ENCODE measurements at regions not wholly inside any gene's neighbourhood (a gene's known extent, or its start where the extent isn't known, plus 50 kb on each side); places are given as distances from the start of the nearest gene placed in this dataset.
"Not testable (repeated sequence)": the region's sequence is repeated elsewhere in the genome, so short reads cannot be mapped to it uniquely, and the experiment has no call there.

DNA sequence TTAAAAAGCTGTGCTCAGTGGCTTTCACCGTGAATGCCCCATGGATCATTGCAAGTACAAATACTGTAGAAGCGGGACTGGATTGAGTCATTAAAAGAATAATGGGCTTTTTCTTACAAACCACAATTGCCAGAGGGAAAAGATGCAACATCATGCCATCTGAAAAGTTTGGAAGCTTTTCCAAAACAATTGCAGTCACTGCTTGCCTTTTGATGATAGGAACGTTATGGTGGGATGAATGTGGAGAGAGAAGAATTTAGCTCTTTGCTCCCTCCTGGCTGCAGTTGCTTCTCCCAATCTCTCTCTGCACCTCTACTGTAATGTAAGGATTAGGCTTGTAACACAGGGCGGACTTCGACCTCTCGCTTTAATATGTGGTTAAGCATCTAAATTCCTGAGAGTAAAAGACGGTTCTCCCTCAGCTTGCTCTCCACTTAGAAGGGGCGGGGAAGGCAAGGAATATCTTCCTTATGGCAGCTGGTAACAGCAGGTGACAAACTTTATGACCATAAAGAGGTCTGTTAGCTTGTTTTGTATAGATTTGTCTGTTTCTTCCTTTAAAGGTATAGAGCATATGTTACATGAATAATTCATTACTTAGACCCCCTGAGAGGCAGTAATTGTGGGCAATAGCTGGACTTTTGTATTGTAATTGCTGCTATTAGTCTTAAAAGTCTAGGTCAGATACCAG lies 376.1 kb downstream of the UTRN start:
- no peak overlapping the region for H3K27ac ChIP-seq (ENCODE audit: low read depth, low read length, severe bottlenecking)
- H3K4me1 ChIP-seq (ENCODE audit: control insufficient read depth, insufficient read depth, low read length, poor library complexity, severe bottlenecking), result peaks cover 32% of the 10 kb centered on the region
- no peak overlapping the region for H3K4me3 ChIP-seq (ENCODE audit: extremely low read depth, insufficient read depth, low read length, poor library complexity, severe bottlenecking)
- 25 to 66% methylated on average over 5 to 7 of the region's 8 CpGs for WGBS, 2 experiments (ENCODE audit: insufficient coverage in 2 of 2)
- H3K36me3 ChIP-seq (ENCODE audit: control insufficient read depth, insufficient read depth, low read length), result no peaks in the 10 kb centered on the region
- H3K9me3 ChIP-seq (ENCODE audit: control insufficient read depth, low read length), result no peaks in the 10 kb centered on the region

DNA sequence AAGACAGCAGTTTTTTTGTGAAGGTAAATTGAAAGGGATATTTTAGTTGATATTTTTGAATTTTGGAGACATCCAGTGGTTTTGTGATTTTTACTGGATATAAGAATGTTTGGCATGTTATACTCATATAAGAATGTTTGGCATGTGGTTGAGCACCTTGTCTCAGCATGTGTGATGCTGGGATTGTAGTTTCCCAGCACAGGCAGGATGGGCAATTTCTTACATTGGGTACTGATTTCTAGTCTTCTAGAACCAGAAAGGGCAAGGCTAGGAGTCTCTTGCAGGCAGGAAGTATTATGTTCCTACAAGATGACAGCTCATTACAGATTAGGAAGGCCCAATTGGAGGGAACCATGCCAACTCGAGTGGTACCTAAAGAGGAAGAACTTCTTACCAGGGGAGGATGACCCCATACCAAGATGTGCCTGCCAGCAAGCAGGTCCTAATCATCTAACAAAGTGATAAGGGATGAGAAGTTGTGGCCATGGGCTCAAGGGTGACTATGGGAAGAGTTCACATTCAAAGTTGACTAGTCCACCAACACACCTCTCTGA lies 377.8 kb downstream of the UTRN start:
- 57 to 100% methylated on average over 1 of the region's 1 CpG for WGBS, 2 experiments (ENCODE audit: insufficient coverage in 2 of 2)
- Histone ChIP-seq H3K4me1 (ENCODE audit: control insufficient read depth, insufficient read depth, low read length, poor library complexity, severe bottlenecking) (peaks cover 24% of the 10 kb centered on the region), H3K4me3 (ENCODE audit: extremely low read depth, insufficient read depth, low read length, poor library complexity, severe bottlenecking) (no peak overlapping the region), H3K27ac (ENCODE audit: low read depth, low read length, severe bottlenecking) (no peak overlapping the region), H3K36me3 (ENCODE audit: control insufficient read depth, insufficient read depth, low read length) (no peaks in the 10 kb centered on the region), H3K9me3 (ENCODE audit: control insufficient read depth, low read length) (no peaks in the 10 kb centered on the region)

DNA sequence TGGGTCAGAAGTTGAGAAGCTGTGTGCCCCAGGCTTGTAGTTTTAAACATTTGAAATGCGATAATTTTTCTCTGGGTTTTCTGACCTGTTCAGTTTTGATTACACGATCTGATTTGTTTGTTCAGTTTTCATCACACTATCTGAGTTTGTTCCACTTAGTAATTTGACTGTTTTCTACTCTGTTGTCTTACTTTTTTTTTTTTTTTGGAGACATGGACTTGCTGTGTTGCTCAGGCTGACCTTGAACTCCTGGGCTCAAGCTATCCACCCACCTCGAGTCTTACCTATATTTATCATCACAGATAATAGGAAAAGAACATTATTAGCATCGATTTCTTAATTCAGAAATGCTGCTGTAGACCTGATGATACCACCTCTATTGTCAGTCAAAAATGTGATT lies 379.1 kb downstream of the UTRN start:
- Histone ChIP-seq H3K4me3 (ENCODE audit: extremely low read depth, insufficient read depth, low read length, poor library complexity, severe bottlenecking) (no peak overlapping the region), H3K9me3 (ENCODE audit: control insufficient read depth, low read length) (no peaks in the 10 kb centered on the region), H3K36me3 (ENCODE audit: control insufficient read depth, insufficient read depth, low read length) (no peaks in the 10 kb centered on the region), H3K27ac (ENCODE audit: low read depth, low read length, severe bottlenecking) (no peak overlapping the region), H3K4me1 (ENCODE audit: control insufficient read depth, insufficient read depth, low read length, poor library complexity, severe bottlenecking) (peaks cover 18% of the 10 kb centered on the region)
- WGBS, 2 experiments (ENCODE audit: insufficient coverage in 2 of 2), result 94 to 100% methylated on average over 1 to 3 of the region's 4 CpGs

DNA sequence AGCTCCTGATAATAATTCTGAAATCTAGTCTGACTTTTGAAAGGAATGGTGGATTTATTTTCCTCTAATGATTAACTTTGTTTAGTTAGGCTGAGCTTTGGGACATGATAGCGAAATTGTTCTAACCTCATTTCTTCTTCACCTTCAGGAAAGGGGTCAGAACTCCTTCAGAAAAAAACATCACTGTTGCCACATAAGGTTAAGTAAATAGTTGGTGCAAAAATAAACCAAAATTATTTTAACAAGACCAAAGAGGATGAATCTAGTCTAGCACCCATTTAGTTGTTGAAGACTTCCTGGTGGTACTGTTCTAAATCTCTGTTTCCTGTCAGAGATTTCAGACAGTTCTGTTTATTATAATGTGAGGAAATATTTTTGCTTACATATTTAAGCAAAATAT lies 379.8 kb downstream of the UTRN start:
- no CpG with 5 or more reads among the region's 1 CpG for WGBS, 2 experiments (ENCODE audit: insufficient coverage in 2 of 2)
- H3K4me1 ChIP-seq (ENCODE audit: control insufficient read depth, insufficient read depth, low read length, poor library complexity, severe bottlenecking), result peaks cover 12% of the 10 kb centered on the region

GRCh38 chr6:144665932-144666450 lies 380.9 kb downstream of the UTRN start:
- H3K4me3 ChIP-seq (ENCODE audit: extremely low read depth, insufficient read depth, low read length, poor library complexity, severe bottlenecking), result no peak overlapping the region
- 89 to 96% methylated on average over 2 of the region's 2 CpGs for WGBS, 2 experiments (ENCODE audit: insufficient coverage in 2 of 2)
- no peaks in the 10 kb centered on the region for H3K36me3 ChIP-seq (ENCODE audit: control insufficient read depth, insufficient read depth, low read length)
- peaks cover 5% of the 10 kb centered on the region for H3K4me1 ChIP-seq (ENCODE audit: control insufficient read depth, insufficient read depth, low read length, poor library complexity, severe bottlenecking)
- H3K27ac ChIP-seq (ENCODE audit: low read depth, low read length, severe bottlenecking), result no peak overlapping the region
- H3K9me3 ChIP-seq (ENCODE audit: control insufficient read depth, low read length), result no peaks in the 10 kb centered on the region

More for the DNA sequence above, 379.8 kb downstream of the UTRN start:
- Histone ChIP-seq H3K9me3 (ENCODE audit: control insufficient read depth, low read length) (no peaks in the 10 kb centered on the region), H3K4me3 (ENCODE audit: extremely low read depth, insufficient read depth, low read length, poor library complexity, severe bottlenecking) (no peak overlapping the region), H3K27ac (ENCODE audit: low read depth, low read length, severe bottlenecking) (no peak overlapping the region), H3K36me3 (ENCODE audit: control insufficient read depth, insufficient read depth, low read length) (no peaks in the 10 kb centered on the region)

DNA sequence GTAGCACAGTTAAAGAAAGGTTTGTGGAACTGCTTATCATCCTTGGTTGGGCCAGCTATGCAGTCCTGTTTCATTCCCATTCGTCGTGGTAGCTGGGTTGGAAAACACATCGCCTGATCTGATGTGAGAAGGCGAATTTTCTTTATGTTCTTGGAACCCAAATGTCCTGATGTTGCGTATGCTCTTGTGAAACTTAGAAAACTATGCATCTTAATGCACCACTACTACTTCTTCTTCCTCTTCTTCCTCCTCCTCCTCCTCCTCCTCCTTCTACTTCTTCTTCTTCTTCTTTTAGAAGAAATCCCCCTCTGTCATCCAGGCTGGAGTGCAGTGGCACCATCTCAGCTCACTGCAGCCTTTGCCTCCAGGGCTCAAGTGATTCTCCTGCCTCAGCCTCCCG lies 381.6 kb downstream of the UTRN start:
- Histone ChIP-seq H3K4me1 (ENCODE audit: control insufficient read depth, insufficient read depth, low read length, poor library complexity, severe bottlenecking) (no peaks in the 10 kb centered on the region), H3K27ac (ENCODE audit: low read depth, low read length, severe bottlenecking) (no peak overlapping the region), H3K36me3 (ENCODE audit: control insufficient read depth, insufficient read depth, low read length) (no peaks in the 10 kb centered on the region), H3K9me3 (ENCODE audit: control insufficient read depth, low read length) (no peaks in the 10 kb centered on the region), H3K4me3 (ENCODE audit: extremely low read depth, insufficient read depth, low read length, poor library complexity, severe bottlenecking) (no peak overlapping the region)
- 87 to 93% methylated on average over 3 to 5 of the region's 6 CpGs for WGBS, 2 experiments (ENCODE audit: insufficient coverage in 2 of 2)

- H3K27ac ChIP-seq (ENCODE audit: low read depth, low read length, severe bottlenecking), result no peak overlapping the region
- WGBS, 2 experiments (ENCODE audit: insufficient coverage in 2 of 2), result 94 to 95% methylated on average over 3 of the region's 4 CpGs
- no peak overlapping the region for H3K4me3 ChIP-seq (ENCODE audit: extremely low read depth, insufficient read depth, low read length, poor library complexity, severe bottlenecking)
- no peaks in the 10 kb centered on the region for H3K9me3 ChIP-seq (ENCODE audit: control insufficient read depth, low read length)
- H3K36me3 ChIP-seq (ENCODE audit: control insufficient read depth, insufficient read depth, low read length), result no peaks in the 10 kb centered on the region
- H3K4me1 ChIP-seq (ENCODE audit: control insufficient read depth, insufficient read depth, low read length, poor library complexity, severe bottlenecking), result no peaks in the 10 kb centered on the region
Measured at GRCh38 chr6:144667532-144668503, 382.7 kb downstream of the UTRN start.

DNA sequence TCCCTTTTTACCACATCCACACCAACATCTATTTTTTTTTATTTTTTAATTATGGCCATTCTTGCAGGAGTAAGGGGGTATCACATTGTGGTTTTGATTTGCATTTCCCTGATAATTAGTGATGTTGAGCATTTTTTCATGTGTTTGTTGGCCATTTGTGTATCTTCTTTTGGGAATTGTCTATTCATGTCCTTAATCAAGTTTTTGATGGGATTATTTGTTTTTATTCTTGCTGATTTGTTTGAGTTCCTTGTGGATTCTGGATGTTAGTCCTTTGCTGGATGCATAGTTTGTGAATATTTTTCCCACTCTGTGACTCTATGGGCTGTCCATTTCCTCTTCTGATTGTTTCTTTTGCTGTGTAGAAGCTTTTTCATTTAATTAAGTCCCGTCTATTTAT lies 385.1 kb downstream of the UTRN start:
- H3K9me3 ChIP-seq (ENCODE audit: control insufficient read depth, low read length); H3K4me3 ChIP-seq (ENCODE audit: extremely low read depth, insufficient read depth, low read length, poor library complexity, severe bottlenecking); H3K4me1 ChIP-seq (ENCODE audit: control insufficient read depth, insufficient read depth, low read length, poor library complexity, severe bottlenecking); H3K27ac ChIP-seq (ENCODE audit: low read depth, low read length, severe bottlenecking); H3K36me3 ChIP-seq (ENCODE audit: control insufficient read depth, insufficient read depth, low read length): not testable (repeated sequence)
- WGBS, 2 experiments (ENCODE audit: insufficient coverage in 2 of 2), result no CpG with 5 or more reads among the region's 1 CpG

- H3K27ac ChIP-seq (ENCODE audit: low read depth, low read length, severe bottlenecking), result no peak overlapping the region
- H3K4me1 ChIP-seq (ENCODE audit: control insufficient read depth, insufficient read depth, low read length, poor library complexity, severe bottlenecking), result no peaks in the 10 kb centered on the region
- no peaks in the 10 kb centered on the region for H3K36me3 ChIP-seq (ENCODE audit: control insufficient read depth, insufficient read depth, low read length)
- no peak overlapping the region for H3K4me3 ChIP-seq (ENCODE audit: extremely low read depth, insufficient read depth, low read length, poor library complexity, severe bottlenecking)
- 100% methylated on average over 1 of the region's 3 CpGs; no CpG with 5 or more reads in 1 of the 2 experiments for WGBS, 2 experiments (ENCODE audit: insufficient coverage in 2 of 2)
- peaks cover 6% of the 10 kb centered on the region for H3K9me3 ChIP-seq (ENCODE audit: control insufficient read depth, low read length)
Measured at GRCh38 chr6:144673807-144674206, 388.7 kb downstream of the UTRN start.

DNA sequence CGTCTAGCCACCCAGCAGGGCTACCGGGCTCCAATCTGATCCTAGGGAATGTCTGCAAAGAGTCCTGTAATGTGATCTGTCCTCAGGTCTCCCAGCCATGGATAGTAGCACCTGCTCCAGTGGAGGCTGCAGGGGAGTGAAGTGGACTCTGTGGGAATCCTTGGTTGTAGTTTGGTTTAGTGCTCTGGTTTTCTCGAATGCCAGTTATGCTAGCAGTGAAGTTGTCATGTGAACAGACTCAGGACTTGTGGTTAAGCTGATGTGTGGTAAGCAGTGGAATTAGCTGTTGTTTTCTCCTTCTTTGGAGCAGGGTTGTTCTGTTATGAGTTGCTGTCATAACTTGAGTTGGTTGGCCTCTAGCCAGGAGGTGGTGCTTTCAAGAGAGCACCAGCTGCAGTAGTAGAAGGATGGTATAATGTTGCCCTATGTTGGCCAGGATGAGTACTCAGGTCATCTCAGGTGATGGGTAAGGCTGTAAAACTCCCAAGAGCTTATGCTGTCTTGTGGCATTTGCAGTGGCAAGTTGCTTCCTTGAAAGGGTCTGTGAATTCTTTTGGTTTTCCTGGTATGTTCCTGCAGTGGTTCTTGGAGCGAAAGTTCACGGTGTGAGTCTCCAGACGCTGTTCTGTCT lies 390.2 kb downstream of the UTRN start:
- 81 to 90% methylated on average over 2 to 5 of the region's 6 CpGs for WGBS, 2 experiments (ENCODE audit: insufficient coverage in 2 of 2)
- Histone ChIP-seq H3K9me3 (ENCODE audit: control insufficient read depth, low read length) (peaks cover 6% of the 10 kb centered on the region), H3K4me3 (ENCODE audit: extremely low read depth, insufficient read depth, low read length, poor library complexity, severe bottlenecking) (no peak overlapping the region), H3K27ac (ENCODE audit: low read depth, low read length, severe bottlenecking) (no peak overlapping the region), H3K4me1 (ENCODE audit: control insufficient read depth, insufficient read depth, low read length, poor library complexity, severe bottlenecking) (no peaks in the 10 kb centered on the region), H3K36me3 (ENCODE audit: control insufficient read depth, insufficient read depth, low read length) (peaks cover 3% of the 10 kb centered on the region)
